ENCODE measurements at regions not wholly inside any gene's neighbourhood (a gene's known extent, or its start where the extent isn't known, plus 50 kb on each side); places are given as distances from the start of the nearest gene placed in this dataset.

GRCh38 chr15:66844041-66844746 is 142.2 kb downstream of the SMAD6 start:
- no peak for TF ChIP-seq CTCF (IDR thresholded peaks at IDR 0.05; ENCODE audit: low read depth, low read length)
- no peak overlapping the region for H3K4me3 ChIP-seq (ENCODE audit: low read depth, low read length)

- H3K4me3 ChIP-seq (ENCODE audit: low read depth, low read length) = no peak overlapping the region
- TF ChIP-seq CTCF (IDR thresholded peaks at IDR 0.05; ENCODE audit: low read depth, low read length) = no peak
Measured at GRCh38 chr15:66844747-66845145, 142.7 kb downstream of the SMAD6 start.

GRCh38 chr15:66845266-66845785 is 143.3 kb downstream of the SMAD6 start:
- TF ChIP-seq CTCF (IDR thresholded peaks at IDR 0.05; ENCODE audit: low read depth, low read length) = no peak

GRCh38 chr15:66846031-66846430 is 144.0 kb downstream of the SMAD6 start:
- TF ChIP-seq CTCF (IDR thresholded peaks at IDR 0.05; ENCODE audit: low read depth, low read length) = no peak
- no peak overlapping the region for H3K4me3 ChIP-seq (ENCODE audit: low read depth, low read length)

More at GRCh38 chr15:66845266-66845785, 143.3 kb downstream of the SMAD6 start:
- H3K4me3 ChIP-seq (ENCODE audit: low read depth, low read length) = no peak overlapping the region

- TF ChIP-seq CTCF (IDR thresholded peaks at IDR 0.05; ENCODE audit: low read depth, low read length) = no peak
- H3K4me3 ChIP-seq (ENCODE audit: low read depth, low read length) = no peak overlapping the region
Measured at GRCh38 chr15:66846811-66847210, 144.8 kb downstream of the SMAD6 start.

GRCh38 chr15:66847565-66847991 is 145.5 kb downstream of the SMAD6 start:
- TF ChIP-seq CTCF (IDR thresholded peaks at IDR 0.05; ENCODE audit: low read depth, low read length) = no peak

GRCh38 chr15:66848116-66848515 is 146.1 kb downstream of the SMAD6 start:
- TF ChIP-seq CTCF (IDR thresholded peaks at IDR 0.05; ENCODE audit: low read depth, low read length) = no peak
- no peak overlapping the region for H3K4me3 ChIP-seq (ENCODE audit: low read depth, low read length)

More at GRCh38 chr15:66847565-66847991, 145.5 kb downstream of the SMAD6 start:
- H3K4me3 ChIP-seq (ENCODE audit: low read depth, low read length) = no peak overlapping the region

Measured in WI38 (cell line).